ENCODE measurements at regions not wholly inside any gene's neighbourhood (a gene's known extent, or its start where the extent isn't known, plus 50 kb on each side); places are given as distances from the start of the nearest gene placed in this dataset.
A peak's percentile ranks its signal among the peaks of the same experiment; 100 is the strongest.
"Not testable (repeated sequence)": the region's sequence is repeated elsewhere in the genome, so short reads cannot be mapped to it uniquely, and the experiment has no call there.

GRCh38 chrX:27404366-27404765 is 58.8 kb downstream of the PPP4R3C start:
- no peak for DNase-seq

- no peak for DNase-seq
These were observed 64.0 kb downstream of the PPP4R3C start for GRCh38 chrX:27399146-27399456.

- no peak for DNase-seq
These were observed 71.5 kb downstream of the PPP4R3C start for GRCh38 chrX:27391623-27392022.

GRCh38 chrX:27381419-27381818 is 81.7 kb downstream of the PPP4R3C start:
- no peak for DNase-seq

GRCh38 chrX:27380163-27380845 is 82.8 kb downstream of the PPP4R3C start:
- no peak for DNase-seq

GRCh38 chrX:27354021-27354420 is 109.1 kb downstream of the PPP4R3C start:
- DNase-seq = no peak

- DNase-seq = no peak
These were observed 112.7 kb downstream of the PPP4R3C start for GRCh38 chrX:27350476-27350875.

- DNase-seq = peak; percentile 24
These were observed 126.6 kb downstream of the PPP4R3C start for GRCh38 chrX:27336466-27337091.

- no peak for DNase-seq
These were observed 141.5 kb downstream of the PPP4R3C start for GRCh38 chrX:27321632-27322031.

- DNase-seq = no peak
These were observed 153.7 kb downstream of the PPP4R3C start for GRCh38 chrX:27309406-27309805.

GRCh38 chrX:27307546-27307945 is 155.6 kb downstream of the PPP4R3C start:
- no peak for DNase-seq

- DNase-seq = not testable (repeated sequence)
These were observed 170.6 kb downstream of the PPP4R3C start for GRCh38 chrX:27292552-27292951.

- no peak for DNase-seq
These were observed 186.4 kb downstream of the PPP4R3C start for GRCh38 chrX:27276751-27277150.

GRCh38 chrX:27254656-27255055 is 208.5 kb downstream of the PPP4R3C start:
- no peak for DNase-seq

GRCh38 chrX:27251369-27251768 is 211.8 kb downstream of the PPP4R3C start:
- no peak for DNase-seq

- DNase-seq = no peak
These were observed 220.6 kb downstream of the PPP4R3C start for GRCh38 chrX:27242581-27242980.

- no peak for DNase-seq
These were observed 221.2 kb downstream of the PPP4R3C start for GRCh38 chrX:27241981-27242380.

GRCh38 chrX:27240042-27240441 is 223.1 kb downstream of the PPP4R3C start:
- DNase-seq = not testable (repeated sequence)

GRCh38 chrX:27236681-27237080 is 226.5 kb downstream of the PPP4R3C start:
- no peak for DNase-seq

- DNase-seq = no peak
These were observed 233.4 kb downstream of the PPP4R3C start for GRCh38 chrX:27229721-27230120.

GRCh38 chrX:27222661-27223060 is 240.5 kb downstream of the PPP4R3C start:
- no peak for DNase-seq

- no peak for DNase-seq
These were observed 276.5 kb downstream of the PPP4R3C start for GRCh38 chrX:27186671-27187070.

- no peak for DNase-seq
These were observed 299.9 kb downstream of the PPP4R3C start for GRCh38 chrX:27163236-27163635.

- DNase-seq = no peak
These were observed 300.6 kb downstream of the PPP4R3C start for GRCh38 chrX:27162496-27162895.

GRCh38 chrX:27156921-27157320 is 306.2 kb downstream of the PPP4R3C start:
- not testable (repeated sequence) for DNase-seq
